ENCODE measurements at regions not wholly inside any gene's neighbourhood (a gene's known extent, or its start where the extent isn't known, plus 50 kb on each side); places are given as distances from the start of the nearest gene placed in this dataset.
"Not testable (repeated sequence)": the region's sequence is repeated elsewhere in the genome, so short reads cannot be mapped to it uniquely, and the experiment has no call there.

DNA sequence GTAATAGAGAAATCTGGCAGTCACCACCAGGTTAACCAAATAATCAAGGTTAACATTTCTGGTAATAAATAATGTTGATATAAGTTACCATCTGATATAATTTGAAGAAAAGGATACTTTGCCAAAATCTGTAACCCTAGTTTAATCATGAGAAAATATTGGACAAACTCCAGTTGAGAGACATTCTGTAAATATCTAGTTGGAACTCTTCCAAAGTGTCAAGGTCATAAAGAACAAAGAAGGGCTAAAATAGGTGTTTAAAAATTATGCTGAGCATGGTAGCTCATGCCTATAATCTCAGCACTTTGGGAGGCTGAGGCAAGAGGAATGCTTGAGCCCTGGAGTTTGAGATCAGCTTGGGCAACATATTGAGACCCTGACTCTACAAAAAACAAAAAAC, 253.3 kb downstream of the MRPS30 start:
- no peak for DNase-seq

DNA sequence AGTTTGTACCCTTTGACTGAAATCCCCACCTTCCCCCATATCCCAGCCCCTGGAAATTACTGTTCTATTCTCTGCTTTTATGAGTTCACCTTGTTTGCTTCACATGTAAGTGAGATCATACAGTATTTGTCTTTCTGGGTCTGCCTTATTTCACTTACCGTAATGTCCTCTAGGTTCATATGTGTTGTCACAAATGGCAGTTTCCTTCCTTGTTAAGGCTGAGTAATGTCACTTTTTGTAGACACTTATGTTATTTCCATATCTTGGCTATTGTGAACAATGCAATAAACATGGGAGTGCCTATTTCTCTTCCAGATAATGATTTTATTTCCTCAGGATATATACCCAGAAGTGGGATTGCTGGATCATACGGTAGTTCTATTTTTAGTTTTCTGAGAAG, 272.3 kb downstream of the MRPS30 start:
- DNase-seq = no peak

DNA sequence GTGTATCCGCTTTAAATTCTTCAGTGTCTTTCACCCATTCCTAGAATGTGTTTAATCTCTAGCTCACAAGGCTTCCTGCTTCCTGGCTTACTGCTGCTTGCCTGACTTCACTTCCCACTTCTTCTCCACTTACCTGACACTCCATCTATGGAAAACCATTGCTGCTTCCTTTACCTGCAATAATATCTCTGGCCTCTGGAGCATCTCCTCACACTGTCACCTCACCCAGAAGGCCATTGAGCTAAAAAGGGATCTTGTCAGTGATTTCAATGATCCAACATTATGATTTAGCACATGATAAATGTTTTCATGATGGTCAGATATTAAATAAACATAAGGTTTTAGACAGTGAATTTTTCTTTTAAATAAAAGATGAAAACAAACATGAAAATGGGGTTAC, 281.1 kb downstream of the MRPS30 start:
- no peak for DNase-seq

DNA sequence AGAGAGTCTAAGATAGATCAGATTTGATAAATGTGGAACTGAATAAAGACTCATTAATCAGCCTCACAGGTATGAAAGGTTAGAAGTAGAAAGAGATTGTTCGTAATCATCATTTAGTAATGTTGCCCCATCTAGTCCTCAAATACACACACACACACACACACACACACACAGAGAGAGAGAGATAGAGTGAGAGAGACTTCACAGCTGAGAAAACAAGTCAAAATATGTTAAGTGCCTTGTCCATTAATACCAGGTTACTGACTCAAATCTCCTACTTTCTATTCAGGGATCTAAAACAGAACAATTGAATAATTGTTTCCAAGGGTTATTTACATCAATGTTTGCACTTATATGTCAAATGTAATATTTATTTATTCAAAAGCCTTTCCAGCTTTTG, 284.6 kb downstream of the MRPS30 start:
- DNase-seq = no peak

DNA sequence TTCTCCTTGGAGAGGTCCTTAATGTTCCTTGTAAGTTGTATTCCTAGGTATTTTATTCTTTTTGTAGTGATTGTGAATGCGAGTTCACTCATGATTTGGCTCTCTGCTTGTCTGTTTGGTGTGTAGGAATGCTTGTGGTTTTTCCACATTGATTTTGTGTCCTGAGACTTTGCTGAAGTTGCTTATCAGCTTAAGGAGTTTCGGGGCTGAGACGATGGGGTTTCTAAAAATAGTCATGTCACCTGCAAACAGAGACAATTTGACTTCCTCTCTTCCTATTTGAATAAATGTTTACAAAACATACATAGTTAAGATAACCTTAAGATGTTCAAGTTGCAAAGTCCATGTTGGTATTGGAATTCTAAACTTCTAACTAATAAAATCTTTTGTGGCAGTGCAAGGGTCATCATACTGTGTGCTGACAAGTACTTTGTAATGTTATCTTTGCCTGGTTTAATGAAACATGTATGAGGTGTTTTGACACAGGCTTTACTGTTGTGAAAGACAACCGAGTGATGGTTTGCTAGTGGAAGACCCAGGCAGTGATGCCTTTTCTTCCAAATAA, 286.2 kb downstream of the MRPS30 start:
- no peak for DNase-seq

DNA sequence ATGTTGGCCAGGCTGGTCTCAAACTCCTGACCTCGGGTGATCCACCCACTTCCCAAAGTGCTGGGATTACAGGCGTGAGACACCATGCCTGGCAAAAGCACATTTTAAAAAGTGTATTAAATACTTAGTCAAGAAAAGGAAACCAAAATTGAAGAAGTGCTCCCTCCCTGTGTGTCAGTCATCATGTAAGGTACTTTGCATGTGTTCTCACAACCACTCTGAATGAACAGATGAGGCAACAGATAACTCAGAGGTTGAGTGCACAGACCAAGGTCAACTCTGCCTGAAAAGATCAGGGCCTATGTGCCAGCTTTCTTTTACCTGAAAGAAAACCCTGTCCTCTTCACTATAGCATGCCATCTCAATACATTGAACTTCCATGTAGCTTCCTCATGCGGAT, 289.7 kb downstream of the MRPS30 start:
- DNase-seq = no peak

DNA sequence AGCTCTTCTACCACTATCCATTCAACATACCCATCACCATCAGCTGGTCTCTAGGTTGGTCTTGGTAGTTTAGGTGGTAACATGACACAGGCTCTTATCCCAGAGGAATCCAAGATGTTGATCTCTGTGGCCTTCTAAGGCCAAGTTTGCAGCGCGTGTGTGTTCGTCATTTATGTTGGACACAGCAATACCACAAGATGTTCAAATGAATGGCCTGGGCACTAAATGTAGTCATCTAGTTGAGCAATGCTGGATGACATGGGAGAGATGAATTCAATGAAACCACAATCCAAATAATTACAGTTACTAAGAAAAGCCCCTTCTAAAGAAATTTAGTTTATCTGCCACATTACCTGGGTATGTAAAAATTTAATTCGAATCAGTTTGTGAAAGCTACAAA, 292.4 kb downstream of the MRPS30 start:
- DNase-seq = no peak

DNA sequence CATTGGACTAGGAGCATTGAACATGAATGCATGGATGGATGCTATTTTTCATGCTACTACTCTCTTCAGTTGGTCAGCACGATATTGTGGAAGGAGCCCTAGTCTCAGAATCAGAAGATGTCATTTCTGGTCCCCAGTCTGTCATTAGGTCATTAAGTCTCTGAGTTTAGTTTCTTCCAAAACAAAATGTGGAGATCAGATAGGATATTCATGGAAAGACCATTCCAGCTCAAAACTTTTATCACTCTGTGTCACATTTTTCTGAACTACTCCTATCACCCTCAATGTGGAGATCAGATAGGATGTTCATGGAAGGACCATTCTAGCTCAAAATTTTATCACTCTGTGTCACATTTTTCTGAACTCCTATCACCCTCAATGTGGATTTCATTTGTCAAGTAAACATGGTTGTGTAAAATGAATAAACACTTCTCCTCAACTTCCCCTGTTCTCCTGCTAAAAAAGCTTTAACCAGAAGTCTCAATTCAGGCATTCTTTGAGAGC, 296.8 kb downstream of the MRPS30 start:
- DNase-seq = no peak

DNA sequence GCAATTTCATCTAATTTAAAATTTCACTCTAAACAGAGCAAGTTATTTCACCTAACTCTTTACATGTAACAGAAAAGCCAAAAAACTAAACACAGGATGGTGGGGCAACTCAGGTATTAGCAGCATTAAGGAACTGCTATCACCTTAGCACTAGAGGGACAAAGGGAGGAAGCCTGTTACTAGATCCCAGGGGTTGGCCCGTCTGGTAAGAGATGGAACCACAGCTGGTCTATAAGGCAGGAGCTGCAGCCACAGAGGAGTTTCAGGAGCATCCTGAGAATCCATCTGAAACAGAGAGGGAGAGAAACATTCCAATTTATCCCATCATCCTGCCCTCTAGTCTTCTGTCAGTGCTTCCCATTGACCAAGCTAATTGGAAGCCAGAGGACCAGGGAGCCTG, 300.3 kb downstream of the MRPS30 start:
- DNase-seq = no peak

DNA sequence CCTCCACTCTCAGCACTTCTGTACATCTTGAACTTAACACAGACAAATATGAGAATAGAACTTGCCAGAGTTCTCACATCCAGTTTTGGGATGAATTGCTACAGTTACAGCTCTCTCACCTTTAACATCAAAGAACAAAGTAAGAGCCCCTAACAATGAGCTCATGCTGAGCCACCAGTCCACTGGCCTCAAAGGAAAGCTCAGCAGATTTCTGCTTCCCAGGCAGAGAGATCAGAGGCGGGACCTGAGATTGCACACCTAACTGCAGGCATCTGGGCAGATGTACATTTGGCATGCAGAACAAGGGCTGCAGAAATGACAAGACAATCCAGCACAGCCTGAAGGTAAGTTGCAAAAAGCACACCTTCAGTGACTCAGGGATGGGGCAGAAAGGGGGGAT, 300.9 kb downstream of the MRPS30 start:
- no peak for DNase-seq

DNA sequence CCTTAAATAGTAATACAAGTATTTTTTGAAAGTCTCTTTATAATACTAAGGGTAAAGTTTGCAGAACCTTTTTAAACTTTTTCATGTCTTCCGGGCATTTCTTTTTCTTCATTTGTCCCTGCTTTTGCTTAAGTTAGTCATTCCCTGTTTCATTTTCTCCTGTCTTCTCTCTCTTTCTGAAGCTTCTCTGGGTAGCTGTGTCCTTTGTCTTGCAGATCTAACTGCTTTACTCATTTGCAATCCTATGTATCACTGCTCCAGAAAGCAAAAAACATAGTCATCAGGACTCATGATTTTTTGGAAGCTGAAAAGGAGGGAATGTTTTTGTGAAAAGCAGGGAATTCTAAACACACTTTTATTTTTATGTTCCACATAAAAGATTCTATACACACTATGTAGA, 301.7 kb downstream of the MRPS30 start:
- DNase-seq = no peak

DNA sequence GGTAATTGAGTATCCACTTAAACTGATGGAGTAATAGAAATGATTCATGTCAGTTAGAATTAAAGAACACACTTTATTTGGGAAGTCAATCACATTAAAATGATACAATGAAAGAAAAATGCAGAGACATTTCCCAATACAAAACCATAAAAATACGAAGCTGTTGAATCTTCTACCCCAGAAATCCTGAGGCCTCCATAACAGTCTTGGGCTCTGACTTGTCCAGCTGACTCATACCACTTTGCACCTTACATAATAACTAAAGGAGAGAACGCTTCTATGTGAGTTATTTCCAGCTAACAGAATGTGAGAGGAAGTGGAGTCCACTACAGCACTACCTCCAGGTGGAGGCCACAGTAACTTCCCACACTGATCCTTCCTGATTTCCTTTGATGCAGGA, 305.0 kb downstream of the MRPS30 start:
- DNase-seq = no peak

DNA sequence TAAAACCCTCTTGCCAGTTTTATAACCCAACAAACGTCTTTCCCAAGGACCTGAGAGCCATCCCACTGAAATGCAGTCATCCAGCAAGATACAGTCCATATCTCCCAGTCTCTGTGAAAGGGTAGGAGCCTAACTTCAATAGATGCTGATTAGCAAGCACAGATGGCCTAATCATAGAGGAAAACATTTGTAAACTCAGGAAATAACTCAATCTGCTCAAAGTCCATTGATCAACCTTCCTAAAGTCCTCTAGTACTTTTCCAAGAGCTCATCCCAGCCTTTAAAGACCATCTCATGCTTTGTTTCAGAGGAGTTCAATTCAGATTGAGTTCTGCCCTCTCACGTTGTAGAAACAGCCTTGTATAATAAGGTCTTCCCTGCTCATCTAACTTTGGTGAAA, 324.2 kb downstream of the MRPS30 start:
- DNase-seq = no peak

DNA sequence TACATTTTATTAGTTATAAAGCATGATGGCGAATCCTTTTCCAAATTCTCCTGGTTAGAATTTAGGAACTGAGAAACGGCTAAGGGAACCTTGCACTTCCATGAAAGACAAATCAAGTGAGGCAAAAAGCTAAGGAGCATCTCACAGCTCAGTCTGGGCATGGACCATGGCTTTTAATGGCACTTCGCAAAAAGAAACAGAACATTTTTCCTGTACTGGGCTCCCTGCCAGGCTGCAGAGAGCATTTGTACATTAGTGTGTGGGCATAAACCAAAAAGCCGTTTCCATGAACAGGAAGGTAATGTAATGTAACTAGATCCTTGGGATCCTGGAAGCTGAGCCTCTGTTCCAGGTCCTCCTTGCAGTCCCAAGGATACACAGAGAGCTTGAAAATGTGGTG, 354.2 kb downstream of the MRPS30 start:
- no peak for DNase-seq

DNA sequence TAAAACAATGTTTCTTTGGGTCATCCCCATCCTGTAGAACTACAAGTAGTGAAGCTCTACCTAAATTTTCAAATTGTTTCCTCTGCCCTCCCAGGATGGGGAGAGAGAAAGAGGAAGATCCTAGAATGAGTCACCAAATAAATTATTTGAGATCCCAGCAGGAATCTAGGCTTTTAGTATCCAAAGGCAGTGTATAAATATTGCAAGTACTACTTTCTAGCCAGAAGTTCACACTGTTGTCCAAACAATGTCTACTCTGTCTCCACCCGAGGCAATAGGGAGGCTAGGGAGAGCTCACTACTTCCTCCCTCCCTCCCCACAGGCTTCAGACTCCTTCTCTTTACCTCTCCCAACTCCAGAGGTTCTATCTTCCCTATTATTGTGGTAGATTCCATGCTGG, 362.8 kb downstream of the MRPS30 start:
- no peak for DNase-seq

DNA sequence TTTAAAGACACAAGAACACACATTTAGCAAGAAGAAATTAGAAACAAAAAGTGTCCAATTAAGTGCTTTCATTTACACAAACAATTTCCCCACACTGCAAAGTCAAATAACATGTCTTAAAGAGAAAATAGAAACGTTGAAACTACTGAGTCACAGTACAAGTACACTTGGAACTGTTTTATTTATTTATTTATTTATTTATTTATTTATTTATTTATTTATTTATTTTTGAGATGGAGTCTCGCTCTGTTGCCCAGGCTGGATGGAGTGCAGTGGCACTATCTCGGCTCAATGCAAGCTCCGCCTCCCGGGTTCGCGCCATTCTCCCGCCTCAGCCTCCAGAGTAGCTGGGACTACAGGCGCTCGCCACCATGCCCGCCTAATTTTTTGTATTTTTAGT, 363.9 kb downstream of the MRPS30 start:
- DNase-seq = not testable (repeated sequence)

DNA sequence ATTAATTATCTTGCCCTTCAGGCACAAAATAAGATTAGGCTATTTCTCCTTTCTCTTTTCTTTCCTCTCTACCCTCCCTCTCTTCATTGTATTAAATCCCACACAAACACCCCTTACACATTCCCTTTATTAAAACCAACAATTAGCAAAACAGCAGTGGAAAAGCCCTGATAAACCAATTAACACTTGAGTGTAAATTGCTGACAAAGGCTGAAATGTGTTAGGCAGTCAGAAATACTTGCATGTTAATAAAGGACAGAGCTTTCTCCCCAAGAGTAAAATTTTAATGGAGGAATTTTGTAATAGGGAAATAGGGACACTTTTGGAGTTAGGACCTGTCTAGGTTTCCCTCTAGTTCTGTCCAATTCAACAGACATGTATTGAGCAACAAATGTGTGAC, 370.9 kb downstream of the MRPS30 start:
- no peak for DNase-seq

DNA sequence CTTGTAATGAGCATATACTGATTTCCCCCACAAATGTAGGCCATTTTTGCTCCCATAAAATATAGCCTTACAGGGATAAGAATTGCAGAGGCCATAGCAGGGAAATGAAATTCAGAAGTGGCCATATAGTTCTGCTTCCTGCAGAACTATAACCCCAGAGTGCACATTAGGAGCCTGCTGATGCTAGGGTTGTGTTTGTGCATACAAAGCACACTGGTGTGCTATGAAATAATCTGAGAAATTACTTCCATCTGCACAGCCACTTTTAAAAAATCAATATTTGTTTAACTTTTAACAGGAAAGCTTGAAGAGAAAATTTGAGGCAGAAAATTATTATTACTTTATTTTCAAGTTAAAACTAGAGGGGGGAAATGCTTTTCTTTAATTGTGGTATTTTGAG, 380.3 kb downstream of the MRPS30 start:
- DNase-seq = no peak

DNA sequence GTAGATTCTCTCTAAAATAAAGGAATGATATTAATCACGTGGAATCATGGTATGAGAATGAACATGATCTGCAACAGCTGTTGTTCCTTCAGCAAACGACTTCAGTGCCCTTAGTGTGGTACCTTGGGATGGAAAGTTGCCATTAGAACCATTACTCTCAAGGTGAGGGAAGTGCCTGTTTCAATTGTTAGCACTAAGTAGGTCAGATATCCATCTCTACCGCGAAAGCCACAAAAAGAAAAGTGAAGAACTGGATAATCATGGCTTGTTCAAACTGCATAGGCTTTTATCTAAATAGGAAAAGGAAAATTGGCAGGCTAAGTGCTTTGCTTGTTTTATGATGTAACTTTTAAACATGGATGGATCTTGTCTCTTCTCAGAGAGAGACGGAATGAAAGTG, 380.7 kb downstream of the MRPS30 start:
- no peak for DNase-seq

DNA sequence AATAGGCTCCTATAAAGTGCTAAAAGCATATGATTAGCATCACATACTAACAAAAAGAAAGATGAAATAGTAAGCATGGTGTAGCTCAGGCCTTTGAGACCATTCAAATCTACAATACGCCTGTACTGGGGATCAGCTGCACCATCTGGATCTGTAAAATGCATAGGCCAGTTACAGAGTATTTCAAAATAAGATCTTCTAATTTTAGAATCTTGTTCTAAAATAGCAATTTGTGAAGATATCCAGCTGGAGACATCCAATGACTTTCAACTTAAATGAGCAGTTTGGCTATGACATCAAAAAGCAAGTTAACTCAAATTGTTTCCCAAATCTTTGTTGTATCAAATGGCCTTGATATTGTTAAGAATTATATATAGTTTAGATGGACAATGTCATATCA, 386.3 kb downstream of the MRPS30 start:
- DNase-seq = no peak

Measured in activated CD4-positive, alpha-beta T cell treated with anti-CD3 and anti-CD28 coated beads for 48 hours (primary cell).